HepG2 (cell line): ENCODE measurements at regions not wholly inside any gene's neighbourhood (a gene's known extent, or its start where the extent isn't known, plus 50 kb on each side); places are given as distances from the start of the nearest gene placed in this dataset.

Experiments used
- ATAC-seq: fragments of 200-7000 bp; cut with Tn5 transposase; 3 replicates; pipeline ENCODE4 v1.9.1; 2020; ENCODE audit warnings: mild to moderate bottlenecking, moderate library complexity
- BruUV-seq: library from RNA; stranded (reverse); fragments of 400-500 nt; replicated peaks from 2 replicates; lab custom pipeline; 2021; lab: Mats Ljungman, UMichigan
- CTCF ChIA-PET: fragments of 300-600 bp; formaldehyde crosslinking; extraction: SDS; loops from one replicate; lab custom pipeline; 2021; ENCODE audit warnings: low total read pairs, inconsistent platforms, low intra/inter-chr PET ratio; lab: Yijun Ruan, JAX
- POLR2A ChIA-PET: fragments of 350-600 bp; sonication (Branson Sonifier 250); formaldehyde crosslinking; loops from one replicate; lab custom pipeline; 2020; ENCODE audit warnings: antibody characterized with exemption, inconsistent platforms; lab: Yijun Ruan, JAX
- DNase-seq: peaks from one replicate; pipeline ENCODE4 v3.0.0-alpha.2; 2015; ENCODE audit warnings: low spot score
- FAIRE-seq: peaks from 3 replicates; lab custom pipeline; 2011; peaks lifted over from hg19 to GRCh38; lab: Jason Lieb, UNC
- H2AFZ ChIP-seq: one replicate; pipeline ENCODE4 v1.6.1; 2011; ENCODE audit warnings: low read length, inconsistent platforms
- H3K27ac ChIP-seq: fragments of 300-600 bp; 3 replicates; pipeline ENCODE4 v1.8.0; 2011; ENCODE audit warnings: mixed run types, mild to moderate bottlenecking, mixed read lengths, low read length, inconsistent platforms; ENCODE audit not compliant: insufficient read depth; ENCODE audit errors: extremely low read length
- H3K27me3 ChIP-seq, 2 experiments: fragments of 200-600 bp in 1 of 2; 2 replicates in 1 of 2; 3 replicates in 1 of 2; pipeline versions ENCODE4 v1.6.0 to v1.8.0; 2011; ENCODE audit warnings: low read length in 2 of 2, mild to moderate bottlenecking in 2 of 2, moderate library complexity in 2 of 2, inconsistent platforms in 1 of 2; ENCODE audit not compliant: insufficient read depth in 2 of 2, control insufficient read depth in 1 of 2
- H3K36me3 ChIP-seq, 2 experiments: fragments of 200-600 bp in 1 of 2; replicated peaks in 1 of 2; 2 replicates in 1 of 2; 3 replicates in 1 of 2; pipeline versions ENCODE4 v1.5.1 to v1.8.0; 2011; ENCODE audit warnings: low read length in 2 of 2, inconsistent platforms in 1 of 2; ENCODE audit not compliant: insufficient read depth in 2 of 2, control insufficient read depth in 1 of 2
- H3K4me1 ChIP-seq: 2 replicates; pipeline ENCODE4 v1.5.1; 2012; ENCODE audit warnings: low read length, inconsistent platforms; ENCODE audit not compliant: insufficient read depth
- H3K4me2 ChIP-seq: 2 replicates; pipeline ENCODE4 v1.6.0; 2011; ENCODE audit warnings: low read depth, low read length, inconsistent platforms
- H3K4me3 ChIP-seq, 3 experiments: fragments of 200-600 bp in 1 of 3; sonication (generic), shearing (Covaris generic) in 1 of 3; replicated peaks in 1 of 3; 2 replicates each; pipeline ENCODE4 v1.5.1; 2011 to 2016; ENCODE audit warnings: low read length in 3 of 3, inconsistent platforms in 2 of 3, low read depth in 2 of 3, mild to moderate bottlenecking in 2 of 3, control low read depth in 1 of 3, mixed read lengths in 1 of 3; ENCODE audit not compliant: insufficient read depth in 1 of 3
- H3K79me2 ChIP-seq: one replicate; pipeline ENCODE4 v1.6.1; 2011; ENCODE audit warnings: low read length, inconsistent platforms; ENCODE audit not compliant: insufficient read depth
- H3K9ac ChIP-seq: 2 replicates; pipeline ENCODE4 v1.6.0; 2011; ENCODE audit warnings: mild to moderate bottlenecking, low read depth, low read length, inconsistent platforms; ENCODE audit not compliant: insufficient read depth
- H3K9me3 ChIP-seq: 2 replicates; pipeline ENCODE4 v1.5.1; 2012; ENCODE audit warnings: mild to moderate bottlenecking, low read length
- H4K20me1 ChIP-seq: 2 replicates; pipeline ENCODE4 v1.6.0; 2011; ENCODE audit warnings: inconsistent platforms, mild to moderate bottlenecking, low read length, moderate library complexity; ENCODE audit not compliant: insufficient read depth
- GABPA ChIP-seq, 2 experiments: IDR thresholded peaks; 2 replicates each; pipeline ENCODE4 v1.6.1; 2011 to 2016; ENCODE audit warnings: low read depth in 2 of 2, low read length in 1 of 2, missing biosample characterization in 1 of 2, missing genetic modification characterization in 1 of 2
- JUN ChIP-seq: sonication (generic); formaldehyde crosslinking; IDR thresholded peaks from 2 replicates; pipeline ENCODE4 v1.4.0; 2020; ENCODE audit warnings: mild to moderate bottlenecking, missing genetic modification reagents
- LCORL ChIP-seq, 2 experiments: fragments of 450-650 bp in 1 of 2; sonication (generic) in 1 of 2; formaldehyde crosslinking in 1 of 2; IDR thresholded peaks; 2 replicates each; pipeline versions ENCODE4 v1.5.0 to v1.6.1; 2017 to 2020; ENCODE audit warnings: antibody characterized with exemption in 1 of 2, missing genetic modification reagents in 1 of 2
- MZF1 ChIP-seq: sonication (generic); formaldehyde crosslinking; IDR thresholded peaks from 2 replicates; pipeline ENCODE4 v1.8.1; 2023; ENCODE audit warnings: mild to moderate bottlenecking, missing genetic modification reagents, borderline replicate concordance
- SMC3 ChIP-seq: IDR thresholded peaks from 2 replicates; pipeline ENCODE4 v1.6.1; 2011; ENCODE audit warnings: low read length, improper control_type of control experiment
- TMF1 ChIP-seq: sonication (generic); formaldehyde crosslinking; IDR thresholded peaks from 2 replicates; pipeline ENCODE4 v1.8.1; 2022; ENCODE audit warnings: low read depth, missing genetic modification reagents
- ZFP82 ChIP-seq: sonication (generic); formaldehyde crosslinking; IDR thresholded peaks from 2 replicates; pipeline ENCODE4 v1.5.1; 2020; ENCODE audit warnings: mild to moderate bottlenecking, missing genetic modification reagents, borderline replicate concordance
- ZNF180 ChIP-seq: sonication (generic); formaldehyde crosslinking; IDR thresholded peaks from 2 replicates; pipeline ENCODE4 v1.4.0; 2020; ENCODE audit warnings: low read depth, missing genetic modification reagents, borderline replicate concordance
- ZNF235 ChIP-seq: sonication (generic); formaldehyde crosslinking; IDR thresholded peaks from 2 replicates; pipeline ENCODE4 v1.8.1; 2023; ENCODE audit warnings: mild to moderate bottlenecking, missing genetic modification reagents, borderline replicate concordance
- WGBS: methylation state at CpG from one replicate; pipeline ENCODE4 v1.1.6; 2017; ENCODE audit warnings: low lambda C conversion rate; 5-methylcytosine and 5-hydroxymethylcytosine counted together
- in situ Hi-C: cut with HindIII; loops from 2 replicates; pipeline ENCODE4 v1.10.0; 2017; ENCODE audit warnings: low pct_unique_long_range_greater_than_20kb; ENCODE audit not compliant: extremely low pct_ligation_motif_present
- intact Hi-C: fragments of 100-400 bp; cut with micrococcal nuclease; formaldehyde crosslinking; loops from one replicate; pipeline ENCODE4 v1.10.0; 2022; ENCODE audit not compliant: unreplicated experiment
- TF ChIP-seq, protein P1 (sequence below): sonication (generic); formaldehyde crosslinking; IDR thresholded peaks from 2 replicates; pipeline ENCODE4 v1.5.1; 2020; ENCODE audit warnings: missing genetic modification reagents, mild to moderate bottlenecking, borderline replicate concordance
- TF ChIP-seq, protein P2 (sequence below): sonication (generic); formaldehyde crosslinking; IDR thresholded peaks from 2 replicates; pipeline ENCODE4 v1.4.0; 2020; ENCODE audit warnings: missing genetic modification reagents, mild to moderate bottlenecking, borderline replicate concordance
- TF ChIP-seq, protein P3 (sequence below): sonication (generic); formaldehyde crosslinking; IDR thresholded peaks from 2 replicates; pipeline ENCODE4 v1.5.0; 2020; ENCODE audit warnings: missing genetic modification reagents, mild to moderate bottlenecking, borderline replicate concordance
- TF ChIP-seq, protein P4 (sequence below): sonication (generic); formaldehyde crosslinking; IDR thresholded peaks from 2 replicates; pipeline ENCODE4 v1.5.1; 2020; ENCODE audit warnings: mild to moderate bottlenecking, missing genetic modification reagents, moderate library complexity

DNA sequence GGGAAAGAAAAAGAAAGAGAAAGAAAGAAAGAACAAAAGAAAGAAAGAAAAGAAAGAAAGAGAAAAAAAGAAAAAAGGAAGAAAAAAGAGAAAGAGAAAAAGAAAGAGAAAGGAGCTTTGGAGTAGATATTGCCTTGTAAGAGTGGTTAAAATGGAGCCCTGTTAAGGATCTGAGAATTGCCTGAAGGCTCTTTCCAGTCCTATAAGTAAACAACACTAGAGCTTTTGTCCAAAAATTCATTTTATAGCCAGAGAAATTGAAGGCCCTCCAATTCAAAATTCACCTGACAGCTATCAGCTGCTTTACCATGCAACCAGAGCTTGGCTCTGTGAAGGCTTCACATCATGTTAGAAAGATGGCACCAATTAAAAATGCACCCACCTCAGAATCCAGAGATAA is 102.1 kb upstream of the FRMD4B start (continued):
- TF ChIP-seq, protein P1, sequence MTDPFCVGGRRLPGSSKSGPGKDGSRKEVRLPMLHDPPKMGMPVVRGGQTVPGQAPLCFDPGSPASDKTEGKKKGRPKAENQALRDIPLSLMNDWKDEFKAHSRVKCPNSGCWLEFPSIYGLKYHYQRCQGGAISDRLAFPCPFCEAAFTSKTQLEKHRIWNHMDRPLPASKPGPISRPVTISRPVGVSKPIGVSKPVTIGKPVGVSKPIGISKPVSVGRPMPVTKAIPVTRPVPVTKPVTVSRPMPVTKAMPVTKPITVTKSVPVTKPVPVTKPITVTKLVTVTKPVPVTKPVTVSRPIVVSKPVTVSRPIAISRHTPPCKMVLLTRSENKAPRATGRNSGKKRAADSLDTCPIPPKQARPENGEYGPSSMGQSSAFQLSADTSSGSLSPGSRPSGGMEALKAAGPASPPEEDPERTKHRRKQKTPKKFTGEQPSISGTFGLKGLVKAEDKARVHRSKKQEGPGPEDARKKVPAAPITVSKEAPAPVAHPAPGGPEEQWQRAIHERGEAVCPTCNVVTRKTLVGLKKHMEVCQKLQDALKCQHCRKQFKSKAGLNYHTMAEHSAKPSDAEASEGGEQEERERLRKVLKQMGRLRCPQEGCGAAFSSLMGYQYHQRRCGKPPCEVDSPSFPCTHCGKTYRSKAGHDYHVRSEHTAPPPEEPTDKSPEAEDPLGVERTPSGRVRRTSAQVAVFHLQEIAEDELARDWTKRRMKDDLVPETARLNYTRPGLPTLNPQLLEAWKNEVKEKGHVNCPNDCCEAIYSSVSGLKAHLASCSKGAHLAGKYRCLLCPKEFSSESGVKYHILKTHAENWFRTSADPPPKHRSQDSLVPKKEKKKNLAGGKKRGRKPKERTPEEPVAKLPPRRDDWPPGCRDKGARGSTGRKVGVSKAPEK = no peak
- TF ChIP-seq, protein P2, sequence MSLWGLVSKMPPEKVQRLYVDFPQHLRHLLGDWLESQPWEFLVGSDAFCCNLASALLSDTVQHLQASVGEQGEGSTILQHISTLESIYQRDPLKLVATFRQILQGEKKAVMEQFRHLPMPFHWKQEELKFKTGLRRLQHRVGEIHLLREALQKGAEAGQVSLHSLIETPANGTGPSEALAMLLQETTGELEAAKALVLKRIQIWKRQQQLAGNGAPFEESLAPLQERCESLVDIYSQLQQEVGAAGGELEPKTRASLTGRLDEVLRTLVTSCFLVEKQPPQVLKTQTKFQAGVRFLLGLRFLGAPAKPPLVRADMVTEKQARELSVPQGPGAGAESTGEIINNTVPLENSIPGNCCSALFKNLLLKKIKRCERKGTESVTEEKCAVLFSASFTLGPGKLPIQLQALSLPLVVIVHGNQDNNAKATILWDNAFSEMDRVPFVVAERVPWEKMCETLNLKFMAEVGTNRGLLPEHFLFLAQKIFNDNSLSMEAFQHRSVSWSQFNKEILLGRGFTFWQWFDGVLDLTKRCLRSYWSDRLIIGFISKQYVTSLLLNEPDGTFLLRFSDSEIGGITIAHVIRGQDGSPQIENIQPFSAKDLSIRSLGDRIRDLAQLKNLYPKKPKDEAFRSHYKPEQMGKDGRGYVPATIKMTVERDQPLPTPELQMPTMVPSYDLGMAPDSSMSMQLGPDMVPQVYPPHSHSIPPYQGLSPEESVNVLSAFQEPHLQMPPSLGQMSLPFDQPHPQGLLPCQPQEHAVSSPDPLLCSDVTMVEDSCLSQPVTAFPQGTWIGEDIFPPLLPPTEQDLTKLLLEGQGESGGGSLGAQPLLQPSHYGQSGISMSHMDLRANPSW (CRISPR knock-in tag) = no peak
- TF ChIP-seq, protein P3, sequence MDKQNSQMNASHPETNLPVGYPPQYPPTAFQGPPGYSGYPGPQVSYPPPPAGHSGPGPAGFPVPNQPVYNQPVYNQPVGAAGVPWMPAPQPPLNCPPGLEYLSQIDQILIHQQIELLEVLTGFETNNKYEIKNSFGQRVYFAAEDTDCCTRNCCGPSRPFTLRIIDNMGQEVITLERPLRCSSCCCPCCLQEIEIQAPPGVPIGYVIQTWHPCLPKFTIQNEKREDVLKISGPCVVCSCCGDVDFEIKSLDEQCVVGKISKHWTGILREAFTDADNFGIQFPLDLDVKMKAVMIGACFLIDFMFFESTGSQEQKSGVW (CRISPR knock-in tag) = no peak
- TF ChIP-seq ZNF180 (no peak), ZFP82 (no peak)

DNA sequence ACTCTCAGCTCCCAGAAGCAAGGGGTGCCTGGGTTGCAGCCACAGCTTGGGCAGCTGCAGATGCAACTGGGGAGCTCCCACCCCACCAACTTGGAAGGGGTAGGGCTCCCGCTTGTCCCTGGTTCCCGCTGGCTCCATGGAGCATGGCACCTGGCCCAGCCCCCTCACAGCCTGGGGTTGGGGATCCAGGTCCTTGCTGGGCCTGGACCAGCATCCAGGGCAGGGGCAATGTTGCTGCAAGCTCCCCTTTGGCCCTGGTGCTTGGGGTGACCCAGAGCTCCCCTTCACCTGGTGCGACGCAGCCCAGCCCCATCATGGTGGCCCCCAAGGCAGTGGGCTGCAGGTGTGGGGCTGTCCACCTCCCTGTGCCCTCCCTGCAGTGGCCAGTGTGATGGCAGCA is 99.6 kb upstream of the FRMD4B start:
- Histone ChIP-seq H3K4me3 (no peak overlapping the region), H3K36me3 (no peaks in the 10 kb centered on the region), H3K4me1 (no peaks in the 10 kb centered on the region), H4K20me1 (no peaks in the 10 kb centered on the region), H3K27me3 (no peaks in the 10 kb centered on the region), H3K9me3 (no peaks in the 10 kb centered on the region), H3K79me2 (no peaks in the 10 kb centered on the region), H3K27ac (no peak overlapping the region), H3K9ac (no peak overlapping the region), H2AFZ (no peak overlapping the region), H3K4me2 (no peak overlapping the region)
- POLR2A ChIA-PET = no interaction called here
- no TSS peak for BruUV-seq
- DNase-seq (no peak), ATAC-seq (no peak), FAIRE-seq (no peak)
- CTCF ChIA-PET = no interaction called here
- WGBS = no CpG with 5 or more reads among the region's 4 CpGs
- intact Hi-C loops = no loop called here
- in situ Hi-C loops = no loop called here
- TF ChIP-seq GABPA (IDR thresholded peaks at IDR 0.05; ENCODE audit: low read depth, low read length) (no peak), GABPA (CRISPR knock-in tag; IDR thresholded peaks at IDR 0.05; ENCODE audit: low read depth) (no peak), MZF1 (CRISPR knock-in tag) (no peak), SMC3 (no peak), LCORL (IDR thresholded peaks at IDR 0.05) (no peak), LCORL (CRISPR knock-in tag; IDR thresholded peaks at IDR 0.05) (no peak), TMF1 (no peak), ZNF235 (CRISPR knock-in tag) (no peak), JUN (no peak)
- TF ChIP-seq, protein P4, sequence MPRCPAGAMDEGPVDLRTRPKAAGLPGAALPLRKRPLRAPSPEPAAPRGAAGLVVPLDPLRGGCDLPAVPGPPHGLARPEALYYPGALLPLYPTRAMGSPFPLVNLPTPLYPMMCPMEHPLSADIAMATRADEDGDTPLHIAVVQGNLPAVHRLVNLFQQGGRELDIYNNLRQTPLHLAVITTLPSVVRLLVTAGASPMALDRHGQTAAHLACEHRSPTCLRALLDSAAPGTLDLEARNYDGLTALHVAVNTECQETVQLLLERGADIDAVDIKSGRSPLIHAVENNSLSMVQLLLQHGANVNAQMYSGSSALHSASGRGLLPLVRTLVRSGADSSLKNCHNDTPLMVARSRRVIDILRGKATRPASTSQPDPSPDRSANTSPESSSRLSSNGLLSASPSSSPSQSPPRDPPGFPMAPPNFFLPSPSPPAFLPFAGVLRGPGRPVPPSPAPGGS (CRISPR knock-in tag) = no peak
